HG03280 (cell line): ENCODE measurements at regions not wholly inside any gene's neighbourhood (a gene's known extent, or its start where the extent isn't known, plus 50 kb on each side); places are given as distances from the start of the nearest gene placed in this dataset.

Experiments used
- ATAC-seq: cut with Tn5 transposase; IDR thresholded peaks from one replicate; pipeline ENCODE4 v1.9.1; 2021; ENCODE audit warnings: mild to moderate bottlenecking, moderate library complexity; ENCODE audit not compliant: unreplicated experiment

- no peak for ATAC-seq
Measured at GRCh38 chr2:44825702-44826101, 115.8 kb upstream of the SIX3 start.

GRCh38 chr2:44826601-44827000, 114.9 kb upstream of the SIX3 start:
- no peak for ATAC-seq

DNA sequence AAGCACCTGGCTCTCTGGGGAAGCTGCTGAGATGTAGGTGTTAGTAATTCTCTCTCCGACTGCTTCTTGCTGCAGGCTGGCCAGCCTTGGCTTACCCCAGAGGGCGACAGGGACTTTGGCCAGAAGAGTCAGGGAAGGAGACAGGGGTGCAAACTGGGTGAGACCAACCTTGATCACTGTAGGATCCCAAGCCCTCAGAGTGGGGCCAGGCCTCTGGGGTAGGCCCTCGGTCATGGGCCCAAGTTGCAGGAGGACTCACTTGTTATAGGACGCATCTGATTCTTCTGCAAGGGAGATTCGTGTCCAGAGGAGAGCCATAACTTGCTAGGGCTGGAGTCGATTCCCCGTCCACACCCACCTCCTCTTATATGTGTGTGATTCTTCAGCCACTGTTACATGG, 111.7 kb upstream of the SIX3 start:
- no peak for ATAC-seq

GRCh38 chr2:44833171-44834069, 108.1 kb upstream of the SIX3 start:
- ATAC-seq = peak; percentile 50

DNA sequence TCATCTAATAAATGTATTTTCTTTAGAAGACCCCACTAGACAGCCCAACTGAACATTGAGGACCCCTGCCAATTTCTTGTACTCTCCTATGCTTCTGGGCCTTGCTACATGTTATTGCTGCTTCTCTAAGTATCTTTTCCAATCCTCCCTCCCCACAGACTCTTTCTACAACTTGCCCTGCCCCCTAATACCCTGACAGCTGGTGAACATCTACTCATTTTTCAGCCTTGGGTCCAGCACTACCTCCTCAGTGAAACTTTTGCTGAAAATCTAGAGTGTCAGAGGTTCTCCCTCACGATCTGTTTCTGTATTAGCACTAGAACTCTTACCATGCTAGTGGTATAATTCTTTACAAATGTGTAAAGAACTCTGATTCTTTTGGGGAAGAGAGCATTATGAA, 106.8 kb upstream of the SIX3 start:
- no peak for ATAC-seq

DNA sequence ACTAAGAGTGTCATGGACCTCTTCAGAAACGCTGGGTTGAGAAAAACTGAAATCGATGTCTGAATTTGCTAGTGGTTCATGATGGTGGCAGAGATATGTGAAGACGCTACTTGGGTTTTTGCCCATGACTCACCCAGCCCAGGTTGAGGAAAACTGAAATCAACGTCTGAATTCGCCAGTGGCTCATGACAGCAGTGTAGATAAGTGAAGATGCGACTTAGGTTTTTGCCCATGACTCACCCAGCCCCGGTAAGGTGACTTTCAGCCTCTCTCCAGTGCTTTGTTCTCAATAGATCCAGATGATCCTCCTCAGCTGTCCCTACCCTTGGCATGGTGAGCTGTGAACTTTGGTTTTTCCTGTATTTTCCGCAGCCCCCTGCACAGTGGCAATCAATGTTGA, 105.3 kb upstream of the SIX3 start:
- no peak for ATAC-seq

DNA sequence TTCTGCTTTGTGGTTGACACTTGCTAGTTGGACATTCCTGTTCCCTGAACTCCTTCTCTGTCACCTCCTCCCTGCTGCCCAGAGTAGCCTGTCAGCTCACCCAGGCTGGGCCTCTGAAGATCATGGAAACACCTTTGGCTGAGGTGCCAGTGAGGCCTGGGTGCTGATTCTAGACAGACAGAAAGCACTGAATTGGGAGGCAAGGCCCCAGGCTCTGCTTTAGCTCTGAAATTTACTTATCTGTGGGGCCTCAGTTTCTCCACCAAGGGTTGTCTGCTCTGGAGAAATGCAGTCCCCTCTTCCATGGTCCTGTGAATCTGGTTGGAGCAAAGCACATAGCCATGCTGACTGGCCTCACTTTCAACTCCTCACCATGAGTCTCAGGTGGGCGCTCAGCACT, 104.6 kb upstream of the SIX3 start:
- ATAC-seq = no peak

GRCh38 chr2:44838116-44838790, 103.2 kb upstream of the SIX3 start:
- ATAC-seq = no peak

DNA sequence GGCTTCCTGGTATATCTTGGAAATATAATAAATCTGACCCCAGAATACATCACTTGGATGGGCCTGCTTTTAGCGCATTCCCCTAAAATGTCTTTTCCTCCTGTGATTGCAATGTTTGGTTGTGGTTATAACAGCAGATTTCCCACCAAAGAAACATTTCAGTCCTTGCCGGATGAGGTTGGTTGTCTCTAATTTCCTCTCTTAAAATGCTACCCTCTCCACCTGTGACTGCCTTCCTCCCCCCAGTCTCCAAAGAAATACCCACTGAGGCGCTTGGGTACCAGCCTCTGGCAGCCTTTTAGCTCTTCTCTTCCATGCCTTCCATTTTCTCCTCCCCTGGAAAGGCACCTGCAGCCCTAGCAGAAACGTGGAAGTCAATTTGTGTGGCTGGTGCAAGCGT, 102.1 kb upstream of the SIX3 start:
- ATAC-seq = no peak

GRCh38 chr2:44839771-44840502, 101.6 kb upstream of the SIX3 start:
- ATAC-seq = no peak

GRCh38 chr2:44840503-44840850, 101.0 kb upstream of the SIX3 start:
- ATAC-seq = no peak

DNA sequence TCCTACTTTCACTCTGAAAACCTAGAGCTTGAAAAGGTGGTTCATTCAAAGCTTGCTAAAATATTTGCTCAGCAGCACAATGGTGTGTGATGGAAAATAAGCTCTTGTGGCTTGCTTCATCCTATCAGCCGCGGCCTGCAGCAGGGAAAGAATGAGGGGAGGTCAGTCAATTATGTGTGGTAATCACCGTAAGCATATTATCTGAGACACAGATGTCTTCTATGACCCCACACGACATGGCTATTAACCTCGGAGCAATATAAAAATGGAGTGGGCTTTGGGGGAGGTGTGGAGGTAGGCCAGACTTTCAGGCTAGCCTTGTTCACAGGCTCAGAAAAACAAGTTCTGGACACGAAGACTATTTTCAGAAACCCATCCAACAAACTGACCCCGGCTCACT, 98.4 kb upstream of the SIX3 start:
- ATAC-seq = no peak

DNA sequence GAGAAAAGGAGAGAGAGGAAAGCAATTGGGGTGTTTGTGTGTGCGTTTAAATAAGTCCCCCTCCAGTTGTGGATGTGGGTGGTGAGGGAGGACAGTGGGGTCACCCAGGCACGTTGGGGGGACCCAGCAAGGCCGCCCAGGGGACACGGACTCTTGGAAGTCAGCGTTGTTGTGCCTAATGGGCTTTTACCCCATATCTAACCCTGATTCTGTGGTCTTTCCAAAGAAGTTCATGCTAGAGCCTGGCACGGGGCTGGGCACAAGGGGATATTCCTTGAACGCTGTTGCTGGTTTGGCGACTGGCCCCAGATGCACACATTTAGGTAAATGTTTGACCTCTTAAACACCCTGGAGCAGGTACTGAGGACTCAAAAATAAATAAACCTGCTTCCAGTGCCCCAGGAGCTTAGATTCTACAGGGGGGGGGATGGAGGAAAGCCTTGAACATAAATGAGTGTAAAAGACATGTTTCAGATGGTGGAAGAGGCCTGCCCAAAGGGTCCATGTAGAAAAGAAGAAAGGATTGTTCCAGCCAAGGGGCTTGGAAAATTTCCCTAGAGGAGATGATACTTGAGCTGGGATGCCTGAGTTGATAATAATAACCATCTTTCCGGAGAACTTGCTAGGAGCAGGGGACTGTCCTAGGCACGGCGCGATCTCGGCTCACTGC, 97.7 kb upstream of the SIX3 start:
- ATAC-seq = no peak

DNA sequence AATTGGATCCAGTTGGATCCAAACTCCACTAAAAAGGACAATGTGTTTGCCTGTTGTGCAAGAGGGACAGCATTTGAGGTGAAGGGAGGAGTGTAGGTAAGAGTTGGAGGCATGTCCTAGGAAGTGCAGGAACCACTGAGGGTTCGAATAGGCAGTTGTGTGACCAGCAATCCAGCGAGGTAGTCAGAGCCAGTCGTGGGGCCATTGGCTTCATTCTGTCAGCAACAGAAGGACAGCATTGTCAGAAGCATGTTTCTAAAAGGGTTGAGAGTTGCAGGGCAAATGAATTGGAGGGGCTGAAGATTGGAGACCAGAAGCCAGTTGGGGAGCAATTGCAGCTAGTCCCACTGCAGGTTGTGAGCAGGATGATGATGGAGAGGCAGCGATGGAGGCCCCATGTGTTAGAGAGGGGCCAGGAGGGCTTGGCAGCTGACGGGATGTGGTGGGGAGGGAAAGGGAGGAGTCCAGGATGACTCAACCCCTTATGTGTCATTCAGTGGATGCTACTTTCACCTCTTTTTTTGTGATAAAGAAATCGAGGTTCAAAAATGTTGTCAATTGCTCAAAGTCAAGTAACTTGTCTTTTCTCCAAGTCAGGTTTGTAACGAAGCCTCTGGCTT, 96.7 kb upstream of the SIX3 start:
- ATAC-seq = no peak

DNA sequence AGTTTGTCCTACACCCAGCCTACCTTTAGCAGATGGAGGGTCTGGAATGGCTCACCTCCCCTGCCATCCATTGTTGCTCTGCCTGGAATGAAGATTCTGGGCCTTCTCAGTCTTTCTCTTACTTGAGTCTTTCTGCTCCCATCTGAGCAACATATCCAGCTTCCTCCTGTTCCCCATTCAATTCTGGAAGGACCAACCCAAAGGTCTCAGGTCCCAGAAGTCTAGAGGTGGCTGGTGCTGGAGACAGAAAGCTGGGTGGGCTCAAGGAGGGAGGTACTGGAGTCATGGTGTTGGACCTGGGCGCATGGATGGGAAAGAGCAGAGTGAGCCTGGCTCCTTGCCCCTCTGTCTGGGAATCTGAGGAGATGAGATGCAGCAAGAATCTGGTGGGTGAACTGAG, 93.5 kb upstream of the SIX3 start:
- no peak for ATAC-seq

- ATAC-seq = no peak
Measured at GRCh38 chr2:44850016-44850415, 91.5 kb upstream of the SIX3 start.

- no peak for ATAC-seq
Measured at GRCh38 chr2:44851518-44851917, 90.0 kb upstream of the SIX3 start.

DNA sequence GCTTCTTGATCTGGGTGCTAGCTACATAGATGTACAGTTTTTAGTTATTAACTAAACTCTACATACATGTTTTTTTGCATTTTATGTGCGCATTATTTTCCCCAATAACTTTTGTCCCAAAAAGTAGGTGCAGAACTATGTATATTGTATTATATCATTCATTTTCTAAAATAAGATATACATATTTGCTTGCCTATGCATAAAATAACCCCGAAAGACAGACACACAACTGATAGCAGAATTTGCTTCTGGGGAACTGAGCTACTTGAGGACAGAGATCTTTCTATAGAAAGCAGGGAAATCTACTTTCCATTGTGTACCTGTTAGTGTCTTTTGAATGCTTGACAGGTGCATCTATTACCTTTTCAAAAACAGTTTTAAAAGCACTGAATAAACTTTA, 88.9 kb upstream of the SIX3 start:
- ATAC-seq = no peak

DNA sequence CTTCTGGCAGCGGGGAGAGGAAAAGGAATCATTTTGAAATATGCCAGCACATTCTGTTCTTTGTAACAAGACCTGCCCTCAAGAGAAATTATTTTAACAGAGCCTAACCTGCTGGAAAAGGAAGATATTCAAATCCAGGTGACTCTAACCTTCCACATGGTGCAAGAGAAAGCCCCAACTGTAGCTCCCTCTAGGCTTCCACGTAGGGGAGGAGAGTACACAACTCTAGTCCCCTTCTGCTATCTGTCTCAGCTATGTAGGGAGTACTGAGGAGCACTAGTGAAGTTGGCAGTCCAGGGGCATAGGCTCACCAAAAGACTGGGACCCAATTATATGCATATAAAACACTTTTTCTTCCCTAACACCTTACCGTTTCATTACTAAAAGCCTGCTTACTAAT, 82.2 kb upstream of the SIX3 start:
- ATAC-seq = no peak

- no peak for ATAC-seq
Measured at GRCh38 chr2:44866152-44866551, 75.3 kb upstream of the SIX3 start.

DNA sequence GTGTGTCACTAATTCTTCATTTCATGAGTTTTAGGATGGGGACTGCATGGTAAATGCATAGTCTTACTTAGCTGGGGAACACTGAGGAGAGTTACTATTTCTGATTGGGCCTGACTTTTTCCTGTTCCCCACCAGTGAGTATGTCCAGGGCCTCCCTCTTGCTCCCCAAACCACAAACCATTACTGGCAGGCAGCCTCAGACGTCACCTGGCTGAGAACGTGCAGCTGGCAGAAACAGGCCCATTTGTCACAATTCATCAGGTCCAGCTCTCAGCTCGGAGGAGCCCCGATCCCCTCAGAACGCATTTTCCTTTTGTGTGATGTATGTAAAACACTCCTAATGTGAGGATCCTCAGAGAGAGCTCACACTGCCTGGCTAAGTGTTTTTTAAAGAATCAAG, 71.7 kb upstream of the SIX3 start:
- no peak for ATAC-seq
